Stomach (tissue), 4 donors: ENCODE measurements at regions not wholly inside any gene's neighbourhood (a gene's known extent, or its start where the extent isn't known, plus 50 kb on each side); places are given as distances from the start of the nearest gene placed in this dataset.

Experiments
- EP300 ChIP-seq: sonication (generic); formaldehyde crosslinking; IDR thresholded peaks from one replicate; pipeline ENCODE4 v1.6.1; 2017; ENCODE audit warnings: antibody characterized with exemption
- POLR2A ChIP-seq, 4 donors: fragments of 450-650 bp; IDR thresholded peaks; one replicate each; pipeline ENCODE4 v1.6.1; 2016; ENCODE audit warnings: antibody characterized with exemption in 4 of 4, control low read depth in 2 of 4, mild to moderate bottlenecking in 1 of 4, moderate library complexity in 1 of 4
- POLR2AphosphoS5 ChIP-seq, 3 donors: sonication (generic); formaldehyde crosslinking; IDR thresholded peaks; one replicate each; pipeline ENCODE4 v1.6.1; 2016; ENCODE audit warnings: antibody characterized with exemption in 3 of 3

- TF ChIP-seq POLR2AphosphoS5 (IDR thresholded peaks at IDR 0.05) (no peak), EP300 (no peak), POLR2A (IDR thresholded peaks at IDR 0.05) (no peak)
Observed at GRCh38 chr7:156099085-156099484, 286.8 kb upstream of the SHH start.
